Endodermal cell (in vitro differentiated cells): ENCODE measurements at regions not wholly inside any gene's neighbourhood (a gene's known extent, or its start where the extent isn't known, plus 50 kb on each side); places are given as distances from the start of the nearest gene placed in this dataset.

Experiments used
- DNase-seq: peaks from one replicate; pipeline ENCODE4 v3.0.0-alpha.2; 2017
- H3K27ac ChIP-seq: 2 replicates; pipeline ENCODE4 v1.5.1; 2013; ENCODE audit warnings: mild to moderate bottlenecking, low read depth, low read length, moderate library complexity
- H3K27me3 ChIP-seq: 2 replicates; pipeline ENCODE4 v1.6.1; 2013; ENCODE audit warnings: mild to moderate bottlenecking, low read length, moderate library complexity; ENCODE audit not compliant: insufficient read depth, control insufficient read depth, poor library complexity, severe bottlenecking
- H3K36me3 ChIP-seq: 2 replicates; pipeline ENCODE4 v1.7.0; 2013; ENCODE audit warnings: mild to moderate bottlenecking, low read length, moderate library complexity; ENCODE audit not compliant: control insufficient read depth, insufficient read depth
- H3K4me1 ChIP-seq: one replicate; pipeline ENCODE4 v1.7.0; 2013; ENCODE audit warnings: low read length; ENCODE audit not compliant: control insufficient read depth, insufficient read depth
- H3K4me3 ChIP-seq: 2 replicates; pipeline ENCODE4 v1.5.1; 2013; ENCODE audit warnings: mild to moderate bottlenecking, low read length, moderate library complexity
- H3K9ac ChIP-seq: 2 replicates; pipeline ENCODE4 v1.6.1; 2013; ENCODE audit warnings: mild to moderate bottlenecking, low read length, moderate library complexity; ENCODE audit not compliant: poor library complexity, severe bottlenecking; ENCODE audit errors: extremely low read depth
- H3K9me3 ChIP-seq: 2 replicates; pipeline ENCODE4 v1.6.1; 2013; ENCODE audit warnings: mild to moderate bottlenecking, low read length, moderate library complexity; ENCODE audit not compliant: control insufficient read depth
- H3K27ac Mint-ChIP-seq: 2 replicates; pipeline ENCODE4 v1.8.0; 2020; ENCODE audit warnings: mixed read lengths
- H3K27me3 Mint-ChIP-seq: 2 replicates; pipeline ENCODE4 v1.8.0; 2021; ENCODE audit warnings: mild to moderate bottlenecking, mixed read lengths; ENCODE audit not compliant: insufficient read depth
- H3K36me3 Mint-ChIP-seq: 2 replicates; pipeline ENCODE4 v1.8.0; 2020; ENCODE audit warnings: low read depth, mixed read lengths
- H3K4me1 Mint-ChIP-seq: 2 replicates; pipeline ENCODE4 v1.8.0; 2020; ENCODE audit warnings: mixed read lengths
- H3K4me3 Mint-ChIP-seq: 2 replicates; pipeline ENCODE4 v1.8.0; 2020; ENCODE audit warnings: mild to moderate bottlenecking, moderate library complexity, mixed read lengths
- H3K9me3 Mint-ChIP-seq: 2 replicates; pipeline ENCODE4 v1.8.0; 2020; ENCODE audit warnings: mild to moderate bottlenecking, mixed read lengths
- CTCF ChIP-seq: fragments of 200-600 bp; sonication (generic); conservative IDR thresholded peaks from 2 replicates; pipeline ENCODE4 v1.5.0; 2021; ENCODE audit warnings: antibody characterized with exemption, mild to moderate bottlenecking
- WGBS, 2 experiments: methylation state at CpG; one replicate each; pipeline versions ENCODE4 v1.1.5 to v1.1.7; 2013; ENCODE audit warnings: missing lambda C conversion rate in 2 of 2, mixed read lengths in 1 of 2; ENCODE audit not compliant: insufficient coverage in 1 of 2, insufficient read length in 1 of 2; 5-methylcytosine and 5-hydroxymethylcytosine counted together

GRCh38 chr9:81214975-81215374, 474.4 kb downstream of the TLE1 start:
- WGBS, 2 experiments: no CpG with 5 or more reads among the region's 1 CpG
- Histone ChIP-seq H3K27ac (no peak overlapping the region), H3K27me3 (no peaks in the 10 kb centered on the region), H3K9ac (no peak overlapping the region), H3K36me3 (no peaks in the 10 kb centered on the region), H3K4me1 (no peaks in the 10 kb centered on the region), H3K4me3 (no peak overlapping the region), H3K9me3 (peaks cover 17% of the 10 kb centered on the region)
- H3K27me3 Mint-ChIP-seq: no peaks in the 10 kb centered on the region
- peaks cover 35% of the 10 kb centered on the region for H3K9me3 Mint-ChIP-seq
- peaks cover 8% of the 10 kb centered on the region for H3K36me3 Mint-ChIP-seq
- no peaks in the 10 kb centered on the region for H3K4me1 Mint-ChIP-seq
- TF ChIP-seq CTCF: no peak
- H3K4me3 Mint-ChIP-seq: no peak overlapping the region
- no peak overlapping the region for H3K27ac Mint-ChIP-seq
- DNase-seq: no peak

GRCh38 chr9:81213456-81213855, 475.9 kb downstream of the TLE1 start:
- no peak for DNase-seq
- Histone ChIP-seq H3K27me3 (no peaks in the 10 kb centered on the region), H3K9ac (no peak overlapping the region), H3K27ac (no peak overlapping the region), H3K9me3 (peaks cover 17% of the 10 kb centered on the region), H3K4me3 (no peak overlapping the region), H3K4me1 (no peaks in the 10 kb centered on the region), H3K36me3 (no peaks in the 10 kb centered on the region)
- WGBS, 2 experiments: 91% methylated on average over 3 of the region's 4 CpGs; no CpG with 5 or more reads in 1 of the 2 experiments
- H3K27me3 Mint-ChIP-seq: no peaks in the 10 kb centered on the region
- H3K9me3 Mint-ChIP-seq: peaks cover 24% of the 10 kb centered on the region
- no peaks in the 10 kb centered on the region for H3K4me1 Mint-ChIP-seq
- H3K36me3 Mint-ChIP-seq: peaks cover 5% of the 10 kb centered on the region
- TF ChIP-seq CTCF: no peak
- H3K27ac Mint-ChIP-seq: no peak overlapping the region
- H3K4me3 Mint-ChIP-seq: no peak overlapping the region

DNA sequence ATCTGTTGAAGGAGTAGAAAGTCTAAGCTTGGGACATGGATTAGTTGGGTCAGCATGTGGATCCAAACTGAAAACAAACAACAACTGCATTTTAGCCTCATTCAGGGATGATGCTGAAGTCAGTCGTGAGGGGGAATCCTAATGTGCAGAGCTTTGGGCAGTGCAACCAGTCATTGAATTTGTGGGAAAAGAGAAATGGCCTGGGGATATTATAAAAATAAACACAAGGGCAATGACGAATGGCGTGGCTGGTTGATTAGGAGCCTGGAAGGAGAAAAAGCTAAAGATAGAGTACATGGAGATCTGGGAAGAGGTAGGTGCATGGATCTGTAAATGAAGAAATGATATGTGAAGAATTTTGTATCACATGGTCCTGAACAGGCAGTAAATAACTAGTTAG, 477.6 kb downstream of the TLE1 start:
- H3K4me1 Mint-ChIP-seq: no peaks in the 10 kb centered on the region
- Histone ChIP-seq H3K9ac (no peak overlapping the region), H3K9me3 (peaks cover 7% of the 10 kb centered on the region), H3K36me3 (no peaks in the 10 kb centered on the region), H3K4me1 (no peaks in the 10 kb centered on the region), H3K27me3 (no peaks in the 10 kb centered on the region), H3K4me3 (no peak overlapping the region), H3K27ac (no peak overlapping the region)
- H3K36me3 Mint-ChIP-seq: no peaks in the 10 kb centered on the region
- 96 to 97% methylated on average over 3 of the region's 3 CpGs for WGBS, 2 experiments
- H3K4me3 Mint-ChIP-seq: no peak overlapping the region
- no peak for DNase-seq
- H3K27me3 Mint-ChIP-seq: no peaks in the 10 kb centered on the region
- no peak for TF ChIP-seq CTCF
- no peak overlapping the region for H3K27ac Mint-ChIP-seq
- H3K9me3 Mint-ChIP-seq: peaks cover 9% of the 10 kb centered on the region
